ENCODE measurements at regions not wholly inside any gene's neighbourhood (a gene's known extent, or its start where the extent isn't known, plus 50 kb on each side); places are given as distances from the start of the nearest gene placed in this dataset.

GRCh38 chr21:40901691-40902090 is 54.7 kb upstream of the DSCAM start:
- ATAC-seq (ENCODE audit: low FRiP score) (no peak), DNase-seq (ENCODE audit: low spot score) (no peak)
- no peak for TF ChIP-seq CTCF (IDR thresholded peaks at IDR 0.05)

GRCh38 chr21:40902299-40902698 is 55.3 kb upstream of the DSCAM start:
- ATAC-seq (ENCODE audit: low FRiP score) (no peak), DNase-seq (ENCODE audit: low spot score) (no peak)
- no peak for TF ChIP-seq CTCF (IDR thresholded peaks at IDR 0.05)

- DNase-seq (ENCODE audit: low spot score), result no peak
- no peak for TF ChIP-seq CTCF (IDR thresholded peaks at IDR 0.05)
- ATAC-seq (ENCODE audit: low FRiP score), result no peak
Measured at GRCh38 chr21:40902993-40903392, 56.0 kb upstream of the DSCAM start.

DNA sequence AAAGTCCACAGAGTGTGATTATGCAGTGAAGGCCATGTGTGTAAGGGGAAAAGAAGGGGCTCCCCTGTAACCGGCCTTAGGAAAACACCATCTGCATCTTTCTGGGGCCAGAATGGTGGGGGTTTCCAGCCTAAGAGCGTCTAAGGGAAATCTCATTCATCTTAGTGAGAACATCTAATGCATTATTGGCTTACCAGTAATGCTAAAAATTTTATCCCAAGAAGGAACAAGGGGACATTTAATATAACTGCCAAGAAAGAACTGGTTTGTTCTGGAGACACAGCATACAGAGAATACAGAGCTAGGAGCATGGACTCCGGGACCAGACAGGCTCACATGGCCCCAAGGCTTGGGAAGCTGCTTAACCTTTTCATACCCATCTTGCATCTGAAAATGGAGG is 58.3 kb upstream of the DSCAM start:
- TF ChIP-seq CTCF (IDR thresholded peaks at IDR 0.05), result no peak
- ATAC-seq (ENCODE audit: low FRiP score), result no peak
- no peak for DNase-seq (ENCODE audit: low spot score)

- TF ChIP-seq CTCF (IDR thresholded peaks at IDR 0.05), result no peak
- ATAC-seq (ENCODE audit: low FRiP score) (no peak), DNase-seq (ENCODE audit: low spot score) (no peak)
Measured at GRCh38 chr21:40912375-40912774, 65.4 kb upstream of the DSCAM start.

GRCh38 chr21:40915114-40915513 is 68.2 kb upstream of the DSCAM start:
- ATAC-seq (ENCODE audit: low FRiP score) (no peak), DNase-seq (ENCODE audit: low spot score) (no peak)
- TF ChIP-seq CTCF (IDR thresholded peaks at IDR 0.05), result no peak

GRCh38 chr21:40923407-40923806 is 76.4 kb upstream of the DSCAM start:
- DNase-seq (ENCODE audit: low spot score), result no peak
- no peak for TF ChIP-seq CTCF (IDR thresholded peaks at IDR 0.05)
- no peak for ATAC-seq (ENCODE audit: low FRiP score)
